GM12864 (cell line): ENCODE measurements at regions not wholly inside any gene's neighbourhood (a gene's known extent, or its start where the extent isn't known, plus 50 kb on each side); places are given as distances from the start of the nearest gene placed in this dataset.

ENCODE experiments used
- DNase-seq: peaks from one replicate; pipeline ENCODE4 v3.0.0-alpha.2; 2011; ENCODE audit warnings: low read depth
- H3K4me3 ChIP-seq: 2 replicates; pipeline ENCODE4 v1.5.1; 2011; ENCODE audit warnings: mild to moderate bottlenecking, low read depth, low read length, control low read depth
- CTCF ChIP-seq: IDR thresholded peaks from 2 replicates; pipeline ENCODE4 v1.5.1; 2011; ENCODE audit warnings: low read depth, mild to moderate bottlenecking, moderate library complexity, low read length, control low read depth, inconsistent platforms; ENCODE audit errors: missing control alignments

- H3K4me3 ChIP-seq = no peak overlapping the region
- TF ChIP-seq CTCF = no peak
- DNase-seq = no peak
Measured at GRCh38 chr15:62753518-62754221, 288.9 kb upstream of the TPM1 start.

GRCh38 chr15:62756326-62756994, 286.1 kb upstream of the TPM1 start:
- no peak overlapping the region for H3K4me3 ChIP-seq
- no peak for DNase-seq

GRCh38 chr15:62756995-62757360, 285.6 kb upstream of the TPM1 start:
- TF ChIP-seq CTCF = no peak
- H3K4me3 ChIP-seq = no peak overlapping the region
- DNase-seq = no peak

More at GRCh38 chr15:62756326-62756994, 286.1 kb upstream of the TPM1 start:
- no peak for TF ChIP-seq CTCF

- no peak overlapping the region for H3K4me3 ChIP-seq
- no peak for DNase-seq
- TF ChIP-seq CTCF = no peak
Measured at GRCh38 chr15:62757535-62757934, 285.0 kb upstream of the TPM1 start.

- no peak overlapping the region for H3K4me3 ChIP-seq
- no peak for DNase-seq
- TF ChIP-seq CTCF = no peak
Measured at GRCh38 chr15:62758126-62758951, 284.2 kb upstream of the TPM1 start.

- no peak for DNase-seq
- H3K4me3 ChIP-seq = no peak overlapping the region
- no peak for TF ChIP-seq CTCF
Measured at GRCh38 chr15:62758952-62759349, 283.6 kb upstream of the TPM1 start.
